GM13976 (cell line): ENCODE measurements at regions not wholly inside any gene's neighbourhood (a gene's known extent, or its start where the extent isn't known, plus 50 kb on each side); places are given as distances from the start of the nearest gene placed in this dataset.

Experiments
- DNase-seq: peaks from one replicate; pipeline ENCODE4 v3.0.0; 2012; ENCODE audit warnings: low spot score
- in situ Hi-C: fragments of 300-500 bp; cut with MboI; formaldehyde crosslinking; loops from one replicate; pipeline ENCODE4 v1.12.0; 2022; ENCODE audit warnings: low sequenced_read_pairs, mixed read lengths, inconsistent platforms; ENCODE audit not compliant: unreplicated experiment
- TF ChIP-seq, protein P1 (sequence below): IDR thresholded peaks from 2 replicates; pipeline ENCODE4 v1.5.1; 2012; ENCODE audit warnings: borderline replicate concordance, mild to moderate bottlenecking; ENCODE audit not compliant: insufficient read depth; ENCODE audit errors: extremely low read depth, missing control alignments, control extremely low read depth

GRCh38 chr4:59823311-59823710, 1376.8 kb upstream of the ADGRL3 start:
- in situ Hi-C loops = no loop called here
- TF ChIP-seq, protein P1, sequence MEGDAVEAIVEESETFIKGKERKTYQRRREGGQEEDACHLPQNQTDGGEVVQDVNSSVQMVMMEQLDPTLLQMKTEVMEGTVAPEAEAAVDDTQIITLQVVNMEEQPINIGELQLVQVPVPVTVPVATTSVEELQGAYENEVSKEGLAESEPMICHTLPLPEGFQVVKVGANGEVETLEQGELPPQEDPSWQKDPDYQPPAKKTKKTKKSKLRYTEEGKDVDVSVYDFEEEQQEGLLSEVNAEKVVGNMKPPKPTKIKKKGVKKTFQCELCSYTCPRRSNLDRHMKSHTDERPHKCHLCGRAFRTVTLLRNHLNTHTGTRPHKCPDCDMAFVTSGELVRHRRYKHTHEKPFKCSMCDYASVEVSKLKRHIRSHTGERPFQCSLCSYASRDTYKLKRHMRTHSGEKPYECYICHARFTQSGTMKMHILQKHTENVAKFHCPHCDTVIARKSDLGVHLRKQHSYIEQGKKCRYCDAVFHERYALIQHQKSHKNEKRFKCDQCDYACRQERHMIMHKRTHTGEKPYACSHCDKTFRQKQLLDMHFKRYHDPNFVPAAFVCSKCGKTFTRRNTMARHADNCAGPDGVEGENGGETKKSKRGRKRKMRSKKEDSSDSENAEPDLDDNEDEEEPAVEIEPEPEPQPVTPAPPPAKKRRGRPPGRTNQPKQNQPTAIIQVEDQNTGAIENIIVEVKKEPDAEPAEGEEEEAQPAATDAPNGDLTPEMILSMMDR = no peak

DNA sequence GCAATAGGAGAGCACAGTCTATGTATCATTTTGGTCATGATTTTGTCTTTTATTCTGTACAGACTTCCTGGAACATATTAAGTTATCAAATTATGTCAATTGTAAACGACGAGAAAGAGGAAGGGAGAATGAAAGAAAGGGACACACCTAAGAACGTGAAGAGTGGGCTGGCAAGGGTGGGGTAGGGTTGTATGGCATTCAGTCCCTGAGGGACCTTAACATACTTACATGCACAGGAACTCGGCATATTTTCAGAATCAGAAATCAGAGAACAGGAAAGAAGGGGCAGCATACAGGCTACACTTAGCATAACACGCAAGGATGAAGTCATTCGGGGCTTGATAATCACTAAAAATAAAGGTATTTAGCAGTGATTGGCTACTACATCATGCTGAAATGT, 1375.0 kb upstream of the ADGRL3 start:
- TF ChIP-seq, protein P1 = no peak
- DNase-seq = no peak
- in situ Hi-C loops = no loop called here

More at GRCh38 chr4:59823311-59823710, 1376.8 kb upstream of the ADGRL3 start:
- DNase-seq = no peak

GRCh38 chr4:59831746-59832145, 1368.4 kb upstream of the ADGRL3 start:
- in situ Hi-C loops = no loop called here
- TF ChIP-seq, protein P1 = no peak
- DNase-seq = no peak

- in situ Hi-C loops = no loop called here
- TF ChIP-seq, protein P1 = no peak
- DNase-seq = no peak
Measured at GRCh38 chr4:59834943-59835342, 1365.2 kb upstream of the ADGRL3 start.

GRCh38 chr4:59837751-59838150, 1362.4 kb upstream of the ADGRL3 start:
- TF ChIP-seq, protein P1 = no peak
- in situ Hi-C loops = no loop called here
- no peak for DNase-seq

DNA sequence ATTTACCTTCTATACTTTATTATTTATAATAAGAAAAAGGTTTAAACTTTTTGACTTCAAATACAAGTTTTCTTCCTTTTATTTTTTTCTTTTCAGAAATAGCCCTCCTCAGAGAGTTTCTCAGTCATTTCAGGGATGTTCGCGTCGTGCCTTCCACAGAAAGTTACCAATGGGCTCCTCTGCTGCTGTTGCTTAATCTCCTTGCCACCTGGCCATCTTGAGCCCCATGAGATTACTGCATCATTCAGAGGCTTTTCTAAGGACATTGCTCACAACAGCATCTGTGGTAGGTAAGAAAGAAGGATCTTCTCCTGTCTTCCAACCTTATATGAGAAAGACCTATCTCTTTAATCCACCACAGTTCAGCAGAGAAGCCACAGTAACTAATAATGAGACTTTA, 1361.9 kb upstream of the ADGRL3 start:
- no peak for DNase-seq
- TF ChIP-seq, protein P1 = no peak
- in situ Hi-C loops = no loop called here

- no peak for DNase-seq
- TF ChIP-seq, protein P1 = no peak
- in situ Hi-C loops = no loop called here
Measured at GRCh38 chr4:59841698-59842097, 1358.4 kb upstream of the ADGRL3 start.
